HG03378 (cell line): ENCODE measurements at regions not wholly inside any gene's neighbourhood (a gene's known extent, or its start where the extent isn't known, plus 50 kb on each side); places are given as distances from the start of the nearest gene placed in this dataset.
"Not testable (repeated sequence)": the region's sequence is repeated elsewhere in the genome, so short reads cannot be mapped to it uniquely, and the experiment has no call there.

Source experiments
- ATAC-seq: cut with Tn5 transposase; IDR thresholded peaks from one replicate; pipeline ENCODE4 v1.9.1; 2021; ENCODE audit warnings: mild to moderate bottlenecking, moderate library complexity; ENCODE audit not compliant: unreplicated experiment

GRCh38 chr6:22738194-22738593 is 168.8 kb downstream of the HDGFL1 start:
- no peak for ATAC-seq

GRCh38 chr6:22747571-22747970 is 178.2 kb downstream of the HDGFL1 start:
- no peak for ATAC-seq

GRCh38 chr6:22748681-22749080 is 179.3 kb downstream of the HDGFL1 start:
- no peak for ATAC-seq

GRCh38 chr6:22749696-22750095 is 180.3 kb downstream of the HDGFL1 start:
- no peak for ATAC-seq

GRCh38 chr6:22751223-22751622 is 181.9 kb downstream of the HDGFL1 start:
- ATAC-seq: no peak

- no peak for ATAC-seq
Observed at GRCh38 chr6:22752522-22752921, 183.2 kb downstream of the HDGFL1 start.

- no peak for ATAC-seq
Observed at GRCh38 chr6:22754061-22754460, 184.7 kb downstream of the HDGFL1 start.

GRCh38 chr6:22755605-22756004 is 186.2 kb downstream of the HDGFL1 start:
- no peak for ATAC-seq

- ATAC-seq: no peak
Observed at GRCh38 chr6:22756365-22756764, 187.0 kb downstream of the HDGFL1 start.

- no peak for ATAC-seq
Observed at GRCh38 chr6:22764496-22764895, 195.1 kb downstream of the HDGFL1 start.

- ATAC-seq: no peak
Observed at GRCh38 chr6:22765015-22765414, 195.6 kb downstream of the HDGFL1 start.

GRCh38 chr6:22766979-22767378 is 197.6 kb downstream of the HDGFL1 start:
- ATAC-seq: no peak

GRCh38 chr6:22770054-22770453 is 200.7 kb downstream of the HDGFL1 start:
- no peak for ATAC-seq

- ATAC-seq: no peak
Observed at GRCh38 chr6:22774129-22774528, 204.8 kb downstream of the HDGFL1 start.

GRCh38 chr6:22778438-22778837 is 209.1 kb downstream of the HDGFL1 start:
- ATAC-seq: not testable (repeated sequence)

GRCh38 chr6:22779062-22779461 is 209.7 kb downstream of the HDGFL1 start:
- ATAC-seq: no peak

- no peak for ATAC-seq
Observed at GRCh38 chr6:22783931-22784330, 214.6 kb downstream of the HDGFL1 start.

- no peak for ATAC-seq
Observed at GRCh38 chr6:22784601-22785410, 215.4 kb downstream of the HDGFL1 start.

- no peak for ATAC-seq
Observed at GRCh38 chr6:22788038-22788437, 218.7 kb downstream of the HDGFL1 start.

GRCh38 chr6:22789315-22789714 is 219.9 kb downstream of the HDGFL1 start:
- no peak for ATAC-seq

- ATAC-seq: no peak
Observed at GRCh38 chr6:22794844-22795243, 225.5 kb downstream of the HDGFL1 start.

- ATAC-seq: no peak
Observed at GRCh38 chr6:22800451-22800850, 231.1 kb downstream of the HDGFL1 start.

GRCh38 chr6:22801831-22802230 is 232.5 kb downstream of the HDGFL1 start:
- ATAC-seq: no peak
